ENCODE measurements at regions not wholly inside any gene's neighbourhood (a gene's known extent, or its start where the extent isn't known, plus 50 kb on each side); places are given as distances from the start of the nearest gene placed in this dataset.

GRCh38 chr4:127006446-127006877 is 626.3 kb upstream of the INTU start:
- TF ChIP-seq EP300 (IDR thresholded peaks at IDR 0.05) (no peak), CTCF (IDR thresholded peaks at IDR 0.05) (no peak)
